Stomach (tissue), 8 donors: ENCODE measurements at regions not wholly inside any gene's neighbourhood (a gene's known extent, or its start where the extent isn't known, plus 50 kb on each side); places are given as distances from the start of the nearest gene placed in this dataset.

Source experiments
- DNase-seq, 2 donors: peaks; one replicate each; pipeline versions ENCODE4 v3.0.0 to v3.0.0-alpha.2; 2013 to 2019
- H3K27ac ChIP-seq, 5 donors: fragments of 200-600 bp in 4 of 5; sonication (generic) in 4 of 5; one replicate each; pipeline ENCODE4 v1.5.1; 2013 to 2019; ENCODE audit warnings: mild to moderate bottlenecking in 1 of 5, moderate library complexity in 1 of 5
- H3K27me3 ChIP-seq, 3 donors: fragments of 200-600 bp; sonication (generic); one replicate each; pipeline ENCODE4 v1.5.1; 2017 to 2019; ENCODE audit warnings: mixed run types in 1 of 3
- H3K36me3 ChIP-seq, 4 donors: fragments of 200-600 bp; sonication (generic); 1 replicate in 3 of 4; 2 replicates in 1 of 4; pipeline ENCODE4 v1.5.1; 2016 to 2019
- H3K4me1 ChIP-seq, 4 donors: fragments of 200-600 bp; sonication (generic); one replicate each; pipeline ENCODE4 v1.5.1; 2016 to 2019
- H3K4me3 ChIP-seq, 4 donors: fragments of 200-600 bp; sonication (generic) in 3 of 4; one replicate each; pipeline ENCODE4 v1.5.1; 2016 to 2019; ENCODE audit warnings: mild to moderate bottlenecking in 1 of 4
- H3K9me3 ChIP-seq, 4 donors: fragments of 200-600 bp; sonication (generic); one replicate each; pipeline ENCODE4 v1.5.1; 2016 to 2019
- CTCF ChIP-seq, 7 experiments: fragments of 450-650 bp in 4 of 7; fragments of 200-600 bp in 3 of 7; sonication (generic) in 3 of 7; IDR thresholded peaks; one replicate each; pipeline ENCODE4 v1.5.1; 2016 to 2019; ENCODE audit warnings: antibody characterized with exemption in 7 of 7, control low read depth in 2 of 7, mild to moderate bottlenecking in 1 of 7
- EP300 ChIP-seq: sonication (generic); formaldehyde crosslinking; IDR thresholded peaks from one replicate; pipeline ENCODE4 v1.6.1; 2017; ENCODE audit warnings: antibody characterized with exemption
- POLR2A ChIP-seq, 4 donors: fragments of 450-650 bp; IDR thresholded peaks; one replicate each; pipeline ENCODE4 v1.6.1; 2016; ENCODE audit warnings: antibody characterized with exemption in 4 of 4, control low read depth in 2 of 4, mild to moderate bottlenecking in 1 of 4, moderate library complexity in 1 of 4
- POLR2AphosphoS5 ChIP-seq, 3 donors: sonication (generic); formaldehyde crosslinking; IDR thresholded peaks; one replicate each; pipeline ENCODE4 v1.6.1; 2016; ENCODE audit warnings: antibody characterized with exemption in 3 of 3
- WGBS, 5 donors: extraction: QIAGEN DNeasy Blood & Tissue Kit in 3 of 5; methylation state at CpG; one replicate each; pipeline versions ENCODE4 v1.1.5 to v1.1.7; 2013 to 2018; 5-methylcytosine and 5-hydroxymethylcytosine counted together
- intact Hi-C: fragments of 100-400 bp; cut with DNase I; formaldehyde crosslinking; loops from one replicate; pipeline ENCODE4 v1.15.1; 2023; ENCODE audit warnings: low total_unique reads
- donor health status: healthy with polysubstance abuse.
- donor health status: Bipolar disorder and iron deficiency.
- donor health status: healthy.

- Histone ChIP-seq H3K9me3 (peaks cover 0 to 26% (median under 1%) of the 10 kb centered on the region in 4 donors), H3K4me1 (no peaks in the 10 kb centered on the region), H3K36me3 (no peaks in the 10 kb centered on the region), H3K27ac (no peak overlapping the region), H3K4me3 (no peak overlapping the region), H3K27me3 (no peaks in the 10 kb centered on the region)
- TF ChIP-seq CTCF (IDR thresholded peaks at IDR 0.05) (no peak), POLR2AphosphoS5 (IDR thresholded peaks at IDR 0.05) (no peak), EP300 (no peak), POLR2A (IDR thresholded peaks at IDR 0.05) (no peak)
- WGBS, 5 donors, result 76 to 89% (median 83%) methylated on average over 2 to 5 of the region's 5 CpGs
- DNase-seq, result no peak
- intact Hi-C loops, result no loop called here
Observed at GRCh38 chr20:30598460-30599230, 658.8 kb upstream of the DEFB115 start.

GRCh38 chr20:30599990-30600389, 657.5 kb upstream of the DEFB115 start:
- no peak overlapping the region for H3K4me3 ChIP-seq
- intact Hi-C loops, result no loop called here
- no peak for TF ChIP-seq POLR2AphosphoS5 (IDR thresholded peaks at IDR 0.05)
- TF ChIP-seq POLR2A (IDR thresholded peaks at IDR 0.05), result no peak
- no peak for TF ChIP-seq EP300
- TF ChIP-seq CTCF (IDR thresholded peaks at IDR 0.05), result no peak
- no peak overlapping the region for H3K27ac ChIP-seq
- no peaks in the 10 kb centered on the region for H3K27me3 ChIP-seq
- peaks cover 0 to 27% (median 0%) of the 10 kb centered on the region in 4 donors for H3K9me3 ChIP-seq
- H3K4me1 ChIP-seq, result no peaks in the 10 kb centered on the region
- no peaks in the 10 kb centered on the region for H3K36me3 ChIP-seq
- 54 to 76% (median 71%) methylated on average over 2 of the region's 2 CpGs; no CpG with 5 or more reads in 1 of the 5 donors for WGBS, 5 donors
- no peak for DNase-seq

GRCh38 chr20:30601974-30602373, 655.5 kb upstream of the DEFB115 start:
- intact Hi-C loops, result no loop called here
- WGBS, 5 donors, result 54 to 74% (median 57%) methylated on average over 2 of the region's 2 CpGs

GRCh38 chr20:30602424-30602823, 655.0 kb upstream of the DEFB115 start:
- intact Hi-C loops, result no loop called here
- H3K36me3 ChIP-seq, result no peaks in the 10 kb centered on the region
- DNase-seq, result no peak
- TF ChIP-seq POLR2A (IDR thresholded peaks at IDR 0.05), result no peak
- no peak for TF ChIP-seq EP300
- TF ChIP-seq POLR2AphosphoS5 (IDR thresholded peaks at IDR 0.05), result no peak
- no peak for TF ChIP-seq CTCF (IDR thresholded peaks at IDR 0.05)
- WGBS, 5 donors, result 64 to 80% (median 69%) methylated on average over 3 of the region's 3 CpGs
- H3K27me3 ChIP-seq, result no peaks in the 10 kb centered on the region
- H3K4me3 ChIP-seq, result no peak overlapping the region
- H3K4me1 ChIP-seq, result no peaks in the 10 kb centered on the region
- peaks cover under 1 to 45% (median 14%) of the 10 kb centered on the region in 4 donors for H3K9me3 ChIP-seq
- H3K27ac ChIP-seq, result no peak overlapping the region

More at GRCh38 chr20:30601974-30602373, 655.5 kb upstream of the DEFB115 start:
- no peak for DNase-seq
- no peaks in the 10 kb centered on the region for H3K4me1 ChIP-seq
- no peak for TF ChIP-seq POLR2A (IDR thresholded peaks at IDR 0.05)
- TF ChIP-seq EP300, result no peak
- no peak for TF ChIP-seq POLR2AphosphoS5 (IDR thresholded peaks at IDR 0.05)
- TF ChIP-seq CTCF (IDR thresholded peaks at IDR 0.05), result no peak
- no peaks in the 10 kb centered on the region for H3K27me3 ChIP-seq
- H3K36me3 ChIP-seq, result no peaks in the 10 kb centered on the region
- H3K9me3 ChIP-seq, result peaks cover 0 to 43% (median 9%) of the 10 kb centered on the region in 4 donors
- no peak overlapping the region for H3K27ac ChIP-seq
- H3K4me3 ChIP-seq, result no peak overlapping the region
